K562 (cell line): ENCODE measurements at regions not wholly inside any gene's neighbourhood (a gene's known extent, or its start where the extent isn't known, plus 50 kb on each side); places are given as distances from the start of the nearest gene placed in this dataset.

Experiments used
- ATAC-seq: fragments of 200-7000 bp; cut with Tn5 transposase; 3 replicates; pipeline ENCODE4 v1.9.1; 2020; ENCODE audit warnings: moderate library complexity
- BruUV-seq: library from RNA; stranded (reverse); fragments of 400-500 nt; replicated peaks from 2 replicates; lab custom pipeline; 2021; lab: Mats Ljungman, UMichigan
- CTCF ChIA-PET: fragments of 300-600 bp; formaldehyde crosslinking; extraction: SDS; loops from one replicate; lab custom pipeline; 2021; ENCODE audit warnings: low intra/inter-chr PET ratio; lab: Yijun Ruan, JAX
- POLR2A ChIA-PET: fragments of 300-600, 350-650 bp; sonication (Branson Sonifier 250); formaldehyde crosslinking; extraction: SDS; loops from one replicate; lab custom pipeline; 2021; ENCODE audit warnings: antibody characterized with exemption, inconsistent platforms; lab: Yijun Ruan, JAX
- DNase-seq, 4 experiments: peaks; one replicate each; pipeline versions ENCODE4 v3.0.0 to v3.0.0-alpha.2; 2011 to 2018; ENCODE audit warnings: low spot score in 3 of 4, mixed read lengths in 3 of 4; ENCODE audit errors: extremely low read depth in 1 of 4
- FAIRE-seq: peaks from 2 replicates; lab custom pipeline; 2011; peaks lifted over from hg19 to GRCh38; lab: Jason Lieb, UNC
- H2AFZ ChIP-seq: 2 replicates; pipeline ENCODE4 v1.6.0; 2011; ENCODE audit warnings: low read depth, low read length, control low read depth, inconsistent platforms
- H3K27ac ChIP-seq: fragments of 200-600 bp; 3 replicates; pipeline ENCODE4 v1.8.0; 2011; ENCODE audit warnings: low read depth, mild to moderate bottlenecking, control low read depth, inconsistent platforms, low read length, moderate library complexity, mixed read lengths; ENCODE audit errors: extremely low read depth
- H3K27me3 ChIP-seq, 2 experiments: fragments of 300-600 bp in 1 of 2; 2 replicates in 1 of 2; 3 replicates in 1 of 2; pipeline versions ENCODE4 v1.6.0 to v1.8.0; 2011; ENCODE audit warnings: inconsistent platforms in 2 of 2, low read length in 2 of 2, mild to moderate bottlenecking in 1 of 2, mixed read lengths in 1 of 2, moderate library complexity in 1 of 2; ENCODE audit not compliant: control insufficient read depth in 2 of 2, insufficient read depth in 2 of 2
- H3K36me3 ChIP-seq: fragments of 300-600 bp; 3 replicates; pipeline ENCODE4 v1.8.0; 2011; ENCODE audit warnings: mild to moderate bottlenecking, low read length, inconsistent platforms; ENCODE audit not compliant: control insufficient read depth, insufficient read depth
- H3K4me1 ChIP-seq, 2 experiments: fragments of 200-600 bp in 1 of 2; replicated peaks in 1 of 2; 2 replicates in 1 of 2; 3 replicates in 1 of 2; pipeline versions ENCODE4 v1.5.1 to v1.8.0; 2011; ENCODE audit warnings: inconsistent platforms in 2 of 2, low read length in 2 of 2, mild to moderate bottlenecking in 1 of 2, mixed read lengths in 1 of 2, moderate library complexity in 1 of 2; ENCODE audit not compliant: control insufficient read depth in 2 of 2, insufficient read depth in 2 of 2
- H3K4me2 ChIP-seq: 2 replicates; pipeline ENCODE4 v1.6.1; 2011; ENCODE audit warnings: low read length, control low read depth, inconsistent platforms, mixed read lengths; ENCODE audit not compliant: insufficient read depth
- H3K4me3 ChIP-seq: fragments of 200-600 bp; sonication (generic), shearing (Covaris generic); 2 replicates; pipeline ENCODE4 v1.5.1; 2016; ENCODE audit warnings: control low read depth, inconsistent platforms
- H3K79me2 ChIP-seq: fragments of 200-600 bp; 3 replicates; pipeline ENCODE4 v1.8.0; 2011; ENCODE audit warnings: low read length, inconsistent platforms; ENCODE audit not compliant: control insufficient read depth, insufficient read depth
- H3K9ac ChIP-seq, 2 experiments: 2 replicates each; pipeline versions ENCODE4 v1.6.0 to v1.6.1; 2011; ENCODE audit warnings: low read depth in 2 of 2, low read length in 2 of 2, control low read depth in 1 of 2, inconsistent platforms in 1 of 2, mild to moderate bottlenecking in 1 of 2, mixed read lengths in 1 of 2; ENCODE audit not compliant: insufficient read depth in 1 of 2
- H3K9me1 ChIP-seq: one replicate; pipeline ENCODE4 v1.6.0; 2011; ENCODE audit warnings: inconsistent platforms, mild to moderate bottlenecking, low read length, moderate library complexity; ENCODE audit not compliant: control insufficient read depth, insufficient read depth
- H3K9me3 ChIP-seq: replicated peaks from 2 replicates; pipeline ENCODE4 v1.5.1; 2011; ENCODE audit warnings: low read depth, low read length, inconsistent platforms; ENCODE audit not compliant: control insufficient read depth, insufficient read depth
- H4K20me1 ChIP-seq: replicated peaks from 2 replicates; pipeline ENCODE4 v1.6.1; 2011; ENCODE audit warnings: low read length, inconsistent platforms, mixed read lengths; ENCODE audit not compliant: control insufficient read depth, insufficient read depth
- CEBPB ChIP-seq: fragments of 450-650 bp; IDR thresholded peaks from 2 replicates; pipeline ENCODE4 v1.6.1; 2016; ENCODE audit warnings: missing genetic modification characterization, missing compliant biosample characterization
- CHD1 ChIP-seq: fragments of 200-600 bp; sonication (generic); IDR thresholded peaks from one replicate; pipeline ENCODE4 v1.6.1; 2012; ENCODE audit warnings: mild to moderate bottlenecking, moderate library complexity, low read length, inconsistent platforms
- ZNF274 ChIP-seq: IDR thresholded peaks from 2 replicates; pipeline ENCODE4 v1.6.1; 2011; ENCODE audit warnings: low read depth, mild to moderate bottlenecking, low read length, moderate library complexity, borderline replicate concordance
- WGBS: fragments of 100-300 bp; shearing (Covaris generic); methylation state at CpG from one replicate; pipeline ENCODE4 v1.1.6; 2016; ENCODE audit warnings: low coverage, mixed read lengths; ENCODE audit not compliant: insufficient coverage; ENCODE audit errors: missing lambda C conversion rate; 5-methylcytosine and 5-hydroxymethylcytosine counted together
- in situ Hi-C: fragments of 300-500 bp; cut with MboI; formaldehyde crosslinking; loops from 4 replicates; pipeline ENCODE4 v1.15.0; 2018; ENCODE audit warnings: inconsistent platforms, mixed read lengths
- intact Hi-C: fragments of 100-400 bp; cut with micrococcal nuclease; formaldehyde crosslinking; loops from 2 replicates; pipeline ENCODE4 v1.14.2; 2022
- TF ChIP-seq, protein P1 (sequence below), 2 experiments: fragments of 450-650 bp in 1 of 2; IDR thresholded peaks; 2 replicates each; pipeline ENCODE4 v1.6.1; 2011 to 2017; ENCODE audit warnings: low read depth in 2 of 2, antibody characterized with exemption in 1 of 2, borderline replicate concordance in 1 of 2, low read length in 1 of 2, mild to moderate bottlenecking in 1 of 2, mixed read lengths in 1 of 2; ENCODE audit not compliant: control insufficient read depth in 1 of 2

DNA sequence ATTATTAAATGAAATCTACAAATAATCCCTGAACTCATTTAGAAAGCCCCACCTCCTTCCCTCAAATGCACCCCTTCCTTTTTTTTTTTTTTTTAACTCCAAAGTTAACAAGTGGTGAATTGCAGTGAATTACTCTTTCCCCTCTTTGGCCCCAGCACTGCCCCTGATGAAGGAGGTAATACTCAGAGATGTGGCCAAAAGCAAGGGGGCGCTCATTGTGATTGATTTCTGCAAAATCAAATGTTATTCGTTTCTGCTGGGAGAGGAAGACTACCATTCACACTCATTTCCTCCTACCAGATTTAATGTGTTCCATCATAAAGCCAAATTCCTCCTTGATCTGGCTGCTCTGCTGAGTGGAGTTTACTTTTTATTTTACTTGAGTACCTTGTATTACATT, 259.4 kb downstream of the GPD2 start (continued):
- TF ChIP-seq, protein P1, sequence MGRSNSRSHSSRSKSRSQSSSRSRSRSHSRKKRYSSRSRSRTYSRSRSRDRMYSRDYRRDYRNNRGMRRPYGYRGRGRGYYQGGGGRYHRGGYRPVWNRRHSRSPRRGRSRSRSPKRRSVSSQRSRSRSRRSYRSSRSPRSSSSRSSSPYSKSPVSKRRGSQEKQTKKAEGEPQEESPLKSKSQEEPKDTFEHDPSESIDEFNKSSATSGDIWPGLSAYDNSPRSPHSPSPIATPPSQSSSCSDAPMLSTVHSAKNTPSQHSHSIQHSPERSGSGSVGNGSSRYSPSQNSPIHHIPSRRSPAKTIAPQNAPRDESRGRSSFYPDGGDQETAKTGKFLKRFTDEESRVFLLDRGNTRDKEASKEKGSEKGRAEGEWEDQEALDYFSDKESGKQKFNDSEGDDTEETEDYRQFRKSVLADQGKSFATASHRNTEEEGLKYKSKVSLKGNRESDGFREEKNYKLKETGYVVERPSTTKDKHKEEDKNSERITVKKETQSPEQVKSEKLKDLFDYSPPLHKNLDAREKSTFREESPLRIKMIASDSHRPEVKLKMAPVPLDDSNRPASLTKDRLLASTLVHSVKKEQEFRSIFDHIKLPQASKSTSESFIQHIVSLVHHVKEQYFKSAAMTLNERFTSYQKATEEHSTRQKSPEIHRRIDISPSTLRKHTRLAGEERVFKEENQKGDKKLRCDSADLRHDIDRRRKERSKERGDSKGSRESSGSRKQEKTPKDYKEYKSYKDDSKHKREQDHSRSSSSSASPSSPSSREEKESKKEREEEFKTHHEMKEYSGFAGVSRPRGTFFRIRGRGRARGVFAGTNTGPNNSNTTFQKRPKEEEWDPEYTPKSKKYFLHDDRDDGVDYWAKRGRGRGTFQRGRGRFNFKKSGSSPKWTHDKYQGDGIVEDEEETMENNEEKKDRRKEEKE (IDR thresholded peaks at IDR 0.05; ENCODE audit: borderline replicate concordance in 1 of 2, control insufficient read depth in 1 of 2, low read depth in 2 of 2, low read length in 1 of 2) = no peak
- TF ChIP-seq CHD1 = no peak

DNA sequence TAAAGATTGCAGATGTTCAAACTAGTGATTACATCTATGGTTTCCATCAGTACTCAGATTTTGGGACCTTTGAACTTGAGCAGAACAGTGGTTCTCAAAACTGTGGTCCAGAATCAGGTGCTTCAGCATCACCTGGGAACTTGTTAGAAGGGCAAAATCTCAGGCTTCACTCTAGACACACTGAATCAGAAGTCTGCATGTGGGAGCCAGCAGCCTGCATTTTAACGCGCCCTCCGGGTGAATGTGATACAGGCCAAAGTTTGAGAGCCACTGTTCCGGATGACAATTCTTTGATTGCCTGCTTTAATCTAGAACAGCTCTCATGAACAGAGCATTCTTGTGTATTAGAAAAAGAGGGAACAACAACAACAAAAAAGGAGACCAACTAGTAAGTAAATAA, 261.7 kb downstream of the GPD2 start:
- ATAC-seq (no peak), DNase-seq (no peak), FAIRE-seq (no peak)
- Histone ChIP-seq H2AFZ (no peak overlapping the region), H3K27ac (no peak overlapping the region), H3K9me1 (no peaks in the 10 kb centered on the region), H3K9me3 (no peaks in the 10 kb centered on the region; the same call in 1 of the 2 replicates), H4K20me1 (no peaks in the 10 kb centered on the region), H3K4me2 (no peak overlapping the region), H3K79me2 (no peaks in the 10 kb centered on the region), H3K36me3 (no peaks in the 10 kb centered on the region), H3K4me1 (peaks cover 0 to 7% of the 10 kb centered on the region in 2 experiments; a peak in 2 of 5 replicates), H3K9ac (no peak overlapping the region), H3K27me3 (no peaks in the 10 kb centered on the region), H3K4me3 (no peak overlapping the region)
- ChIA-PET POLR2A (no interaction called here), CTCF (no interaction called here)
- TF ChIP-seq ZNF274 (no peak), CEBPB (tag) (no peak)
- intact Hi-C loops (no loop called here), in situ Hi-C loops (no loop called here)
- 61% methylated on average over 4 of the region's 4 CpGs for WGBS
- no TSS peak for BruUV-seq
